ENCODE measurements at regions not wholly inside any gene's neighbourhood (a gene's known extent, or its start where the extent isn't known, plus 50 kb on each side); places are given as distances from the start of the nearest gene placed in this dataset.

GRCh38 chr9:14424983-14425382 lies 111.0 kb upstream of the NFIB start:
- DNase-seq, result no peak

GRCh38 chr9:14424289-14424688 lies 110.3 kb upstream of the NFIB start:
- DNase-seq, result no peak

- DNase-seq, result no peak
Observed at GRCh38 chr9:14423815-14424261, 109.9 kb upstream of the NFIB start.

- no peak for DNase-seq
Observed at GRCh38 chr9:14421291-14421690, 107.3 kb upstream of the NFIB start.

GRCh38 chr9:14418941-14419937 lies 105.3 kb upstream of the NFIB start:
- DNase-seq, result no peak

GRCh38 chr9:14418301-14418940 lies 104.5 kb upstream of the NFIB start:
- no peak for DNase-seq

- no peak for DNase-seq
Observed at GRCh38 chr9:14417237-14417636, 103.3 kb upstream of the NFIB start.

GRCh38 chr9:14415947-14416346 lies 102.0 kb upstream of the NFIB start:
- DNase-seq, result no peak

GRCh38 chr9:14413812-14414211 lies 99.9 kb upstream of the NFIB start:
- no peak for DNase-seq

GRCh38 chr9:14412775-14413174 lies 98.8 kb upstream of the NFIB start:
- DNase-seq, result no peak

GRCh38 chr9:14406463-14406862 lies 92.5 kb upstream of the NFIB start:
- DNase-seq, result no peak

GRCh38 chr9:14405176-14405706 lies 91.3 kb upstream of the NFIB start:
- no peak for DNase-seq

GRCh38 chr9:14403081-14403480 lies 89.1 kb upstream of the NFIB start:
- no peak for DNase-seq

- DNase-seq, result no peak
Observed at GRCh38 chr9:14402583-14402982, 88.6 kb upstream of the NFIB start.

- no peak for DNase-seq
Observed at GRCh38 chr9:14401911-14402310, 88.0 kb upstream of the NFIB start.

- peak; percentile 6 for DNase-seq
Observed at GRCh38 chr9:14400658-14400995, 86.7 kb upstream of the NFIB start.

GRCh38 chr9:14399756-14400657 lies 86.1 kb upstream of the NFIB start:
- DNase-seq, result no peak

- DNase-seq, result no peak
Observed at GRCh38 chr9:14398473-14398872, 84.5 kb upstream of the NFIB start.

- no peak for DNase-seq
Observed at GRCh38 chr9:14396171-14396570, 82.2 kb upstream of the NFIB start.

GRCh38 chr9:14395317-14396082 lies 81.6 kb upstream of the NFIB start:
- DNase-seq, result no peak

- DNase-seq, result no peak
Observed at GRCh38 chr9:14393418-14393817, 79.5 kb upstream of the NFIB start.

- no peak for DNase-seq
Observed at GRCh38 chr9:14391620-14392019, 77.7 kb upstream of the NFIB start.
